HCT116 (cell line): ENCODE measurements at regions not wholly inside any gene's neighbourhood (a gene's known extent, or its start where the extent isn't known, plus 50 kb on each side); places are given as distances from the start of the nearest gene placed in this dataset.

Source experiments
- ATAC-seq: fragments of 200-7000 bp; cut with Tn5 transposase; 2 replicates; pipeline ENCODE4 v1.9.1; 2020; ENCODE audit warnings: mild to moderate bottlenecking, moderate library complexity
- BruUV-seq: library from RNA; stranded (reverse); fragments of 400-500 nt; replicated peaks from 2 replicates; lab custom pipeline; 2021; lab: Mats Ljungman, UMichigan
- CTCF ChIA-PET: fragments of 300-600 bp; sonication (Branson Sonifier 250); formaldehyde crosslinking; loops from one replicate; lab custom pipeline; 2021; ENCODE audit warnings: antibody characterized with exemption; lab: Charles Lee
- POLR2A ChIA-PET: fragments of 300-600, 350-600 bp; sonication (Branson Sonifier 250); formaldehyde crosslinking; loops from one replicate; lab custom pipeline; 2021; ENCODE audit warnings: antibody characterized with exemption; lab: Charles Lee
- RAD21 ChIA-PET, 2 experiments: fragments of 300-600 bp; sonication (Branson Sonifier 250); formaldehyde crosslinking; loops; one replicate each; lab custom pipeline; 2023; ENCODE audit warnings: low total read pairs in 2 of 2; ENCODE audit not compliant: uncharacterized antibody in 2 of 2, unreplicated experiment in 2 of 2, low non-redundant PET in 1 of 2; lab: Charles Lee
- DNase-seq: peaks from one replicate; pipeline ENCODE4 v3.0.0-alpha.2; 2010; ENCODE audit warnings: low read depth, low spot score
- H2AFZ ChIP-seq: fragments of 200-600 bp; shearing (Covaris generic), sonication (generic); 2 replicates; pipeline ENCODE4 v1.6.1; 2017; ENCODE audit warnings: low read depth, mixed run types, mixed read lengths, antibody characterized with exemption, low read length; ENCODE audit not compliant: poor library complexity, severe bottlenecking
- H3K27ac ChIP-seq: 2 replicates; pipeline ENCODE4 v1.5.1; 2012; ENCODE audit warnings: low read depth, low read length
- H3K27me3 ChIP-seq: fragments of 200-600 bp; sonication (generic); 2 replicates; pipeline ENCODE4 v1.6.1; 2016; ENCODE audit warnings: mixed run types, low read length, mixed read lengths; ENCODE audit not compliant: insufficient read depth
- H3K36me3 ChIP-seq, 2 experiments: fragments of 200-500 bp in 1 of 2; fragments of 200-600 bp in 1 of 2; sonication (Bioruptor generic) in 1 of 2; sonication (generic) in 1 of 2; 2 replicates each; pipeline versions ENCODE4 v1.5.1 to v1.6.1; 2014 to 2016; ENCODE audit warnings: low read length in 2 of 2, inconsistent platforms in 1 of 2, mixed read lengths in 1 of 2, mixed run types in 1 of 2; ENCODE audit not compliant: insufficient read depth in 2 of 2, control insufficient read depth in 1 of 2
- H3K4me1 ChIP-seq, 2 experiments: fragments of 200-600 bp in 1 of 2; sonication (generic) in 1 of 2; 2 replicates each; pipeline versions ENCODE4 v1.5.1 to v1.6.1; 2012 to 2017; ENCODE audit warnings: low read length in 2 of 2, inconsistent platforms in 1 of 2, mild to moderate bottlenecking in 1 of 2, mixed read lengths in 1 of 2, mixed run types in 1 of 2, moderate library complexity in 1 of 2; ENCODE audit not compliant: insufficient read depth in 2 of 2, control insufficient read depth in 1 of 2
- H3K4me2 ChIP-seq: fragments of 200-600 bp; sonication (generic); 2 replicates; pipeline ENCODE4 v1.6.1; 2017; ENCODE audit warnings: mixed run types, low read length, mixed read lengths
- H3K4me3 ChIP-seq, 2 experiments: fragments of 200-600 bp in 1 of 2; sonication (generic) in 1 of 2; replicated peaks in 1 of 2; 2 replicates each; pipeline ENCODE4 v1.5.1; 2011 to 2016; ENCODE audit warnings: low read length in 2 of 2, control low read depth in 1 of 2, low read depth in 1 of 2, mild to moderate bottlenecking in 1 of 2, mixed read lengths in 1 of 2, mixed run types in 1 of 2
- H3K79me2 ChIP-seq: fragments of 200-600 bp; sonication (generic); 2 replicates; pipeline ENCODE4 v1.6.1; 2017; ENCODE audit warnings: mild to moderate bottlenecking, mixed run types, low read length, moderate library complexity, mixed read lengths; ENCODE audit not compliant: insufficient read depth
- H3K9ac ChIP-seq: fragments of 200-600 bp; sonication (generic); 2 replicates; pipeline ENCODE4 v1.6.1; 2016; ENCODE audit warnings: low read length, mixed read lengths
- H3K9me2 ChIP-seq: fragments of 200-600 bp; sonication (generic), shearing (Covaris generic); 2 replicates; pipeline ENCODE4 v1.6.1; 2017; ENCODE audit warnings: mixed run types, mild to moderate bottlenecking, moderate library complexity; ENCODE audit not compliant: insufficient read depth
- H3K9me3 ChIP-seq, 2 experiments: fragments of 200-500 bp in 1 of 2; fragments of 200-600 bp in 1 of 2; sonication (Bioruptor generic) in 1 of 2; sonication (generic) in 1 of 2; 2 replicates each; pipeline ENCODE4 v1.6.1; 2014 to 2017; ENCODE audit warnings: low read length in 2 of 2, mixed read lengths in 2 of 2, inconsistent platforms in 1 of 2, low read depth in 1 of 2, mild to moderate bottlenecking in 1 of 2, mixed run types in 1 of 2, moderate library complexity in 1 of 2; ENCODE audit not compliant: control insufficient read depth in 1 of 2, insufficient read depth in 1 of 2
- H4K20me1 ChIP-seq: fragments of 200-600 bp; sonication (generic), shearing (Covaris generic); 2 replicates; pipeline ENCODE4 v1.6.1; 2017; ENCODE audit warnings: mixed run types, mild to moderate bottlenecking, moderate library complexity; ENCODE audit not compliant: insufficient read depth
- CBX3 ChIP-seq: IDR thresholded peaks from 2 replicates; pipeline ENCODE4 v1.6.1; 2012; ENCODE audit warnings: low read depth
- CEBPB ChIP-seq: IDR thresholded peaks from 2 replicates; pipeline ENCODE4 v1.6.1; 2012; ENCODE audit warnings: low read depth
- EGR1 ChIP-seq: IDR thresholded peaks from 2 replicates; pipeline ENCODE4 v1.6.1; 2012; ENCODE audit warnings: low read depth
- EZH2 ChIP-seq: fragments of 200-600 bp; sonication (generic); IDR thresholded peaks from 2 replicates; pipeline ENCODE4 v1.6.1; 2017; ENCODE audit warnings: antibody characterized with exemption, mixed run types
- EZH2phosphoT487 ChIP-seq: fragments of 200-600 bp; IDR thresholded peaks from 2 replicates; pipeline ENCODE4 v1.6.1; 2018; ENCODE audit warnings: antibody characterized with exemption, borderline replicate concordance
- JUND ChIP-seq: IDR thresholded peaks from 2 replicates; pipeline ENCODE4 v1.6.1; 2012
- POLR2AphosphoS5 ChIP-seq: IDR thresholded peaks from 2 replicates; pipeline ENCODE4 v1.6.1; 2011; ENCODE audit warnings: mild to moderate bottlenecking, low read depth, low read length, moderate library complexity
- SP1 ChIP-seq: IDR thresholded peaks from 2 replicates; pipeline ENCODE4 v1.6.1; 2012; ENCODE audit warnings: low read depth
- SRF ChIP-seq: IDR thresholded peaks from 2 replicates; pipeline ENCODE4 v1.6.1; 2012; ENCODE audit warnings: low read depth
- YY1 ChIP-seq: IDR thresholded peaks from 2 replicates; pipeline ENCODE4 v1.6.1; 2011; ENCODE audit warnings: low read length, low read depth, moderate library complexity, mild to moderate bottlenecking; ENCODE audit not compliant: insufficient replicate concordance; ENCODE audit errors: extremely low read depth
- ZFX ChIP-seq: fragments of 450-650 bp; IDR thresholded peaks from 2 replicates; pipeline ENCODE4 v1.6.1; 2017
- ZNF274 ChIP-seq: fragments of 200-500 bp; sonication (Bioruptor generic); IDR thresholded peaks from 2 replicates; pipeline ENCODE4 v1.6.1; 2014; ENCODE audit warnings: mild to moderate bottlenecking, low read depth, low read length, inconsistent platforms
- intact Hi-C: fragments of 100-400 bp; cut with micrococcal nuclease; formaldehyde crosslinking; loops from 2 replicates; pipeline ENCODE4 v1.10.0; 2022
- TF ChIP-seq, protein P1 (sequence below): IDR thresholded peaks from 2 replicates; pipeline ENCODE4 v1.6.1; 2012; ENCODE audit warnings: low read depth
- TF ChIP-seq, protein P2 (sequence below): IDR thresholded peaks from 2 replicates; pipeline ENCODE4 v1.6.1; 2012
- TF ChIP-seq, protein P3 (sequence below): IDR thresholded peaks from 2 replicates; pipeline ENCODE4 v1.6.1; 2012
- TF ChIP-seq, protein P4 (sequence below): IDR thresholded peaks from 2 replicates; pipeline ENCODE4 v1.6.1; 2011; ENCODE audit warnings: mild to moderate bottlenecking, low read length, moderate library complexity; ENCODE audit not compliant: insufficient replicate concordance; ENCODE audit errors: extremely low read depth

DNA sequence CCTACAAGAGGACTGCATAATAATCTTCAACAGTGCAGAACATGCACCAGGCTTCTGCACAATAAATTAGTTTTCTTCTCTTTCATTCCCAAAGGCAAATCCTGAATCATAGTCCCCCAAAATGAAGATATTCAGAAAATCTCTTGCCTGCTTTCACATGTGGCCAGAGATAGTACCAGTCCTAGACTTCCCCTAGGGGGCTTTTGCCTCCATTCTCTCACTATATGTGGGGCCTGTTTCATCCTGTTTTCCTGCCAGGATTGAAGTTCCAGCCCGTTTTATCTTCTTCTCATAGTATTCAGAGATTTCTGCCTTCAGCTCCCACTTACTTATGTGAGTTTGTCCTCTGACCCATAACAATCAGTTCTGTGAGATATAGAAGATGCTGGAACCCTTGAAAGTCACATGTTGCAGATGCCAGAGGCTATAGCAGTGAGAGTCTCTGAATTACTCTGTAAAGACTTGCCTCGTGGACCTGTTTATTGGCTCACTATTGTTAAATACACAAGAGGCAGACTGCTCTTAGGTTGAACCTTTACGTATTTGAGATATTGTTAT, 421.9 kb upstream of the PCDH9 start:
- ChIA-PET POLR2A (no interaction called here), RAD21 (no interaction called here), CTCF (no interaction called here)
- H3K4me3 ChIP-seq: no peak overlapping the region
- no TSS peak for BruUV-seq
- no peaks in the 10 kb centered on the region; the same call in 1 of the 2 replicates for H4K20me1 ChIP-seq
- no peak for ATAC-seq
- no peaks in the 10 kb centered on the region for H3K27me3 ChIP-seq
- H2AFZ ChIP-seq: no peak overlapping the region
- no peaks in the 10 kb centered on the region for H3K36me3 ChIP-seq
- intact Hi-C loops: no loop called here
- no peak overlapping the region for H3K9ac ChIP-seq
- H3K4me2 ChIP-seq: no peak overlapping the region
- no peaks in the 10 kb centered on the region for H3K4me1 ChIP-seq
- TF ChIP-seq, protein P1, sequence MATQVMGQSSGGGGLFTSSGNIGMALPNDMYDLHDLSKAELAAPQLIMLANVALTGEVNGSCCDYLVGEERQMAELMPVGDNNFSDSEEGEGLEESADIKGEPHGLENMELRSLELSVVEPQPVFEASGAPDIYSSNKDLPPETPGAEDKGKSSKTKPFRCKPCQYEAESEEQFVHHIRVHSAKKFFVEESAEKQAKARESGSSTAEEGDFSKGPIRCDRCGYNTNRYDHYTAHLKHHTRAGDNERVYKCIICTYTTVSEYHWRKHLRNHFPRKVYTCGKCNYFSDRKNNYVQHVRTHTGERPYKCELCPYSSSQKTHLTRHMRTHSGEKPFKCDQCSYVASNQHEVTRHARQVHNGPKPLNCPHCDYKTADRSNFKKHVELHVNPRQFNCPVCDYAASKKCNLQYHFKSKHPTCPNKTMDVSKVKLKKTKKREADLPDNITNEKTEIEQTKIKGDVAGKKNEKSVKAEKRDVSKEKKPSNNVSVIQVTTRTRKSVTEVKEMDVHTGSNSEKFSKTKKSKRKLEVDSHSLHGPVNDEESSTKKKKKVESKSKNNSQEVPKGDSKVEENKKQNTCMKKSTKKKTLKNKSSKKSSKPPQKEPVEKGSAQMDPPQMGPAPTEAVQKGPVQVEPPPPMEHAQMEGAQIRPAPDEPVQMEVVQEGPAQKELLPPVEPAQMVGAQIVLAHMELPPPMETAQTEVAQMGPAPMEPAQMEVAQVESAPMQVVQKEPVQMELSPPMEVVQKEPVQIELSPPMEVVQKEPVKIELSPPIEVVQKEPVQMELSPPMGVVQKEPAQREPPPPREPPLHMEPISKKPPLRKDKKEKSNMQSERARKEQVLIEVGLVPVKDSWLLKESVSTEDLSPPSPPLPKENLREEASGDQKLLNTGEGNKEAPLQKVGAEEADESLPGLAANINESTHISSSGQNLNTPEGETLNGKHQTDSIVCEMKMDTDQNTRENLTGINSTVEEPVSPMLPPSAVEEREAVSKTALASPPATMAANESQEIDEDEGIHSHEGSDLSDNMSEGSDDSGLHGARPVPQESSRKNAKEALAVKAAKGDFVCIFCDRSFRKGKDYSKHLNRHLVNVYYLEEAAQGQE: no peak
- TF ChIP-seq SRF: no peak
- TF ChIP-seq POLR2AphosphoS5: no peak
- TF ChIP-seq ZFX: no peak
- TF ChIP-seq EZH2phosphoT487: no peak
- TF ChIP-seq ZNF274: no peak
- TF ChIP-seq, protein P2, sequence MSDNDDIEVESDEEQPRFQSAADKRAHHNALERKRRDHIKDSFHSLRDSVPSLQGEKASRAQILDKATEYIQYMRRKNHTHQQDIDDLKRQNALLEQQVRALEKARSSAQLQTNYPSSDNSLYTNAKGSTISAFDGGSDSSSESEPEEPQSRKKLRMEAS: no peak
- TF ChIP-seq CBX3: no peak
- TF ChIP-seq SP1: no peak
- TF ChIP-seq, protein P3, sequence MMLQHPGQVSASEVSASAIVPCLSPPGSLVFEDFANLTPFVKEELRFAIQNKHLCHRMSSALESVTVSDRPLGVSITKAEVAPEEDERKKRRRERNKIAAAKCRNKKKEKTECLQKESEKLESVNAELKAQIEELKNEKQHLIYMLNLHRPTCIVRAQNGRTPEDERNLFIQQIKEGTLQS: no peak
- no peak for TF ChIP-seq CEBPB
- TF ChIP-seq JUND: no peak
- TF ChIP-seq, protein P4, sequence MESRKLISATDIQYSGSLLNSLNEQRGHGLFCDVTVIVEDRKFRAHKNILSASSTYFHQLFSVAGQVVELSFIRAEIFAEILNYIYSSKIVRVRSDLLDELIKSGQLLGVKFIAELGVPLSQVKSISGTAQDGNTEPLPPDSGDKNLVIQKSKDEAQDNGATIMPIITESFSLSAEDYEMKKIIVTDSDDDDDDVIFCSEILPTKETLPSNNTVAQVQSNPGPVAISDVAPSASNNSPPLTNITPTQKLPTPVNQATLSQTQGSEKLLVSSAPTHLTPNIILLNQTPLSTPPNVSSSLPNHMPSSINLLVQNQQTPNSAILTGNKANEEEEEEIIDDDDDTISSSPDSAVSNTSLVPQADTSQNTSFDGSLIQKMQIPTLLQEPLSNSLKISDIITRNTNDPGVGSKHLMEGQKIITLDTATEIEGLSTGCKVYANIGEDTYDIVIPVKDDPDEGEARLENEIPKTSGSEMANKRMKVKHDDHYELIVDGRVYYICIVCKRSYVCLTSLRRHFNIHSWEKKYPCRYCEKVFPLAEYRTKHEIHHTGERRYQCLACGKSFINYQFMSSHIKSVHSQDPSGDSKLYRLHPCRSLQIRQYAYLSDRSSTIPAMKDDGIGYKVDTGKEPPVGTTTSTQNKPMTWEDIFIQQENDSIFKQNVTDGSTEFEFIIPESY: no peak
- no peak for TF ChIP-seq EGR1
- TF ChIP-seq EZH2: no peak
- TF ChIP-seq YY1: no peak
- DNase-seq: no peak
- no peaks in the 10 kb centered on the region for H3K79me2 ChIP-seq
- no peaks in the 10 kb centered on the region for H3K9me3 ChIP-seq
- no peaks in the 10 kb centered on the region for H3K9me2 ChIP-seq
- H3K27ac ChIP-seq: no peak overlapping the region
